Amniotic stem cell (primary cell): ENCODE measurements at regions not wholly inside any gene's neighbourhood (a gene's known extent, or its start where the extent isn't known, plus 50 kb on each side); places are given as distances from the start of the nearest gene placed in this dataset.

Source experiments
- DNase-seq: peaks from one replicate; lab custom pipeline; 2025; lab: John Stamatoyannopoulos, UW

GRCh38 chr9:129359916-129360536, 182.0 kb upstream of the IER5L start:
- no peak for DNase-seq

GRCh38 chr9:129359162-129359811, 181.2 kb upstream of the IER5L start:
- no peak for DNase-seq

GRCh38 chr9:129358621-129359154, 180.6 kb upstream of the IER5L start:
- DNase-seq, result no peak

- no peak for DNase-seq
Measured at GRCh38 chr9:129357773-129358245, 179.7 kb upstream of the IER5L start.

- DNase-seq, result no peak
Measured at GRCh38 chr9:129356871-129357772, 179.1 kb upstream of the IER5L start.

- no peak for DNase-seq
Measured at GRCh38 chr9:129355631-129356030, 177.6 kb upstream of the IER5L start.

- DNase-seq, result no peak
Measured at GRCh38 chr9:129354498-129354897, 176.4 kb upstream of the IER5L start.

- no peak for DNase-seq
Measured at GRCh38 chr9:129353697-129354336, 175.8 kb upstream of the IER5L start.

GRCh38 chr9:129352146-129352865, 174.2 kb upstream of the IER5L start:
- DNase-seq, result no peak

GRCh38 chr9:129351642-129352145, 173.6 kb upstream of the IER5L start:
- no peak for DNase-seq

- no peak for DNase-seq
Measured at GRCh38 chr9:129351058-129351641, 173.1 kb upstream of the IER5L start.

- DNase-seq, result no peak
Measured at GRCh38 chr9:129350143-129350935, 172.3 kb upstream of the IER5L start.

GRCh38 chr9:129349665-129349947, 171.5 kb upstream of the IER5L start:
- DNase-seq, result no peak

- DNase-seq, result no peak
Measured at GRCh38 chr9:129348890-129349664, 171.0 kb upstream of the IER5L start.

- no peak for DNase-seq
Measured at GRCh38 chr9:129347316-129348120, 169.5 kb upstream of the IER5L start.

- DNase-seq, result no peak
Measured at GRCh38 chr9:129346046-129346445, 168.0 kb upstream of the IER5L start.

GRCh38 chr9:129344641-129345495, 166.8 kb upstream of the IER5L start:
- no peak for DNase-seq
